GM13976 (cell line): ENCODE measurements at regions not wholly inside any gene's neighbourhood (a gene's known extent, or its start where the extent isn't known, plus 50 kb on each side); places are given as distances from the start of the nearest gene placed in this dataset.

Experiments
- DNase-seq: peaks from one replicate; pipeline ENCODE4 v3.0.0; 2012; ENCODE audit warnings: low spot score
- in situ Hi-C: fragments of 300-500 bp; cut with MboI; formaldehyde crosslinking; loops from one replicate; pipeline ENCODE4 v1.12.0; 2022; ENCODE audit warnings: low sequenced_read_pairs, mixed read lengths, inconsistent platforms; ENCODE audit not compliant: unreplicated experiment
- TF ChIP-seq, protein P1 (sequence below): IDR thresholded peaks from 2 replicates; pipeline ENCODE4 v1.5.1; 2012; ENCODE audit warnings: borderline replicate concordance, mild to moderate bottlenecking; ENCODE audit not compliant: insufficient read depth; ENCODE audit errors: extremely low read depth, missing control alignments, control extremely low read depth

- TF ChIP-seq, protein P1, sequence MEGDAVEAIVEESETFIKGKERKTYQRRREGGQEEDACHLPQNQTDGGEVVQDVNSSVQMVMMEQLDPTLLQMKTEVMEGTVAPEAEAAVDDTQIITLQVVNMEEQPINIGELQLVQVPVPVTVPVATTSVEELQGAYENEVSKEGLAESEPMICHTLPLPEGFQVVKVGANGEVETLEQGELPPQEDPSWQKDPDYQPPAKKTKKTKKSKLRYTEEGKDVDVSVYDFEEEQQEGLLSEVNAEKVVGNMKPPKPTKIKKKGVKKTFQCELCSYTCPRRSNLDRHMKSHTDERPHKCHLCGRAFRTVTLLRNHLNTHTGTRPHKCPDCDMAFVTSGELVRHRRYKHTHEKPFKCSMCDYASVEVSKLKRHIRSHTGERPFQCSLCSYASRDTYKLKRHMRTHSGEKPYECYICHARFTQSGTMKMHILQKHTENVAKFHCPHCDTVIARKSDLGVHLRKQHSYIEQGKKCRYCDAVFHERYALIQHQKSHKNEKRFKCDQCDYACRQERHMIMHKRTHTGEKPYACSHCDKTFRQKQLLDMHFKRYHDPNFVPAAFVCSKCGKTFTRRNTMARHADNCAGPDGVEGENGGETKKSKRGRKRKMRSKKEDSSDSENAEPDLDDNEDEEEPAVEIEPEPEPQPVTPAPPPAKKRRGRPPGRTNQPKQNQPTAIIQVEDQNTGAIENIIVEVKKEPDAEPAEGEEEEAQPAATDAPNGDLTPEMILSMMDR = no peak
- in situ Hi-C loops = no loop called here
- DNase-seq = no peak
These were observed 290.9 kb upstream of the SMC2 start for GRCh38 chr9:103803245-103803644.

DNA sequence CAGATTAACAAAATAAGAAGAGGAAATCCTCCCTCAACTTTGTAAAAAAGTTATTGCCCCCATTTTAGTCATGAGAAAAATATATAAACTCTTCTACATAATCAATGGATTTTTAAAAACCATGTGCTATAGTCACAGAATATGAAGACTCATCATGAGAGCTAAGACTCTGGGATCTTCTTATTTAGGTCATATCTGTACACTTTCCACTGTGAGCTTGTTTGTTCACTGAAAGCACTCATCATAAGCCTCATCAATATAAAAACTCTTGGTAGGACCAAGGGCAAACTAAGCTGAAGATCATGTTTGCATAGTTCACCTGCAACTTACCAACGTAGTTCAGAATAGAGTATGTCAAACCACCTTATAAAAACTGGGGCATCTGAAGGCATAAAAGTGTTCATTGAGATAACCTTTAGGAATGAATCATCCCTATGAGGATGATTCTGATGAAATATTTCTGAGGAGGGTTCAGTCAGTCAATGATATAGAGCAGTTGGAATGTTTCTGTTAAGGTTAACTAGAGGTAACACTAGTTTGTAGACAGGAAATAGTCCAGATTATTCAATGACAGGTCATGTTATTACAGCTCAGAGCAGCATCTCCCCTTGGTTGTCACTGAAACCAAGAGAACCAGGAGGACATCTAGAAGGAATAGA lies 289.9 kb upstream of the SMC2 start:
- TF ChIP-seq, protein P1 = no peak
- in situ Hi-C loops = no loop called here

DNA sequence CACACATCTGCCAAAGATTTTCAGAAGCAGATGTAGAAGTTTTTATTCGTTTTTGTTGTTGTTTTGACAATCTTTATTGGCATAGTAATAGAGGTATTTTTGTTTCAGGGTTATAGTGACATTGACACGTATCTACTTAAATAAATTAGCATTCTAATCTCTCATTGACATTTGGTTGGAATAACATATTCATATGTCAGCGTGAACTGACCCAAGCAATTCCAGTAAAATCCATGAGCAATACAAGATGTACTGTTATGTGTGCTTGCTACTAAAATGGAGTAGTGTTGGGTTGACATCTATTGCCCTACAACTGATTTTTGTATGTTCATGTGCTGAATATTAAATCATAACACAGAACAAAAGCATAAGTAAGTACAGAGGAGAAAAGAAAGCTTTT lies 284.4 kb upstream of the SMC2 start:
- TF ChIP-seq, protein P1 = no peak
- DNase-seq = no peak
- in situ Hi-C loops = no loop called here

More for the DNA sequence above, 289.9 kb upstream of the SMC2 start:
- no peak for DNase-seq

GRCh38 chr9:103811462-103811861 lies 282.6 kb upstream of the SMC2 start:
- no peak for DNase-seq
- TF ChIP-seq, protein P1 = no peak
- in situ Hi-C loops = no loop called here

DNA sequence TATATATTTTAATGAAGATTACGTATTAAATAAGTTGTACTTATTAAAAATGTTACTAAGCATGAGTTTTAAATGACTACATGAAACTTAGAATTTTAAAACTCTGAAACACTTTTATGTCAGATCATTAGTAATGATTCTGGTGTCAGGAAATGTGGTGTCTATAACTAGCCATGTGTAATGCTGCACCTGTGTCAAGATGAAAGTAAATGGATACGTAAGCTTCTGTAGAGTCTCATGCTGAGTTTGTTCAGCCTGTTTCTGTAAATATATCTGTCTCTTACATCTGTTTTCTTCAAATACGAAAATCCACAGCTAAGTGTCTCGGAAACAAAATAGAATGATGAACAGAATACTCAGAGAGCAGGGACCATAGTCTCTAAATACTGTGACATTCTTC lies 278.0 kb upstream of the SMC2 start:
- in situ Hi-C loops = no loop called here
- TF ChIP-seq, protein P1 = no peak

DNA sequence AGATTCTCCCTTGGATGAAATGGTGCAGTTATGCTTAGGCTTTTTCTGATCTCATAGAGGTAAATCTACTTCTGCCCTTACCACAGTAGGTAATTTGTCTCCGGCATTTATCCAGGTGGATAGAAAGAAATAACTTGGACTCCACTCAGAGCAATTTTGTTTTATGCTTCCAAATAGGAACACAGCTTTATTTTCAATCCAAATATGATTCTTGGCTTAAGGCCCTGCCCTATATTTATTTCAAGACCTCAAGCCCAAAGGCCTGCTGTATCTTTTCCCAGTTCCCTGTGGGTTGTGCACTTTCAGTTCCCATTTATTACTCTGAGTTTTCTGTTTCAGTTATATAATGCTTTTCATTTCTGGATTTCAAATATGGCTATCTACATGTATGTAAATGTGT lies 274.2 kb upstream of the SMC2 start:
- in situ Hi-C loops = no loop called here
- DNase-seq = no peak
- TF ChIP-seq, protein P1 = no peak

More for the DNA sequence above, 278.0 kb upstream of the SMC2 start:
- no peak for DNase-seq

GRCh38 chr9:103821115-103821514 lies 273.0 kb upstream of the SMC2 start:
- in situ Hi-C loops = no loop called here
- TF ChIP-seq, protein P1 = no peak
- no peak for DNase-seq
